H1 (cell line): ENCODE measurements at regions not wholly inside any gene's neighbourhood (a gene's known extent, or its start where the extent isn't known, plus 50 kb on each side); places are given as distances from the start of the nearest gene placed in this dataset.

Experiments
- CTCF ChIA-PET: fragments of 300-600 bp; sonication (Branson Sonifier 250); formaldehyde crosslinking; loops from one replicate; lab custom pipeline; 2021; ENCODE audit not compliant: partially characterized antibody; lab: Charles Lee
- POLR2A ChIA-PET: fragments of 300-600 bp; sonication (Branson Sonifier 250); formaldehyde crosslinking; loops from one replicate; lab custom pipeline; 2021; ENCODE audit warnings: inconsistent platforms; ENCODE audit not compliant: partially characterized antibody; lab: Charles Lee
- DNase-seq, 2 experiments: peaks; one replicate each; pipeline versions ENCODE4 v3.0.0 to v3.0.0-alpha.2; 2010 to 2022; ENCODE audit warnings: low spot score in 2 of 2, low read depth in 1 of 2, mixed read lengths in 1 of 2
- FAIRE-seq: peaks from 2 replicates; lab custom pipeline; 2011; peaks lifted over from hg19 to GRCh38; lab: Jason Lieb, UNC
- H2AFZ ChIP-seq: 2 replicates; pipeline ENCODE4 v1.8.1; 2012; ENCODE audit warnings: low read length, inconsistent platforms
- H2AK5ac ChIP-seq: 2 replicates; pipeline ENCODE4 v1.6.1; 2013; ENCODE audit warnings: low read depth, low read length
- H2BK120ac ChIP-seq: replicated peaks from 2 replicates; pipeline ENCODE3; 2013; ENCODE audit warnings: low read depth, low read length, inconsistent platforms
- H2BK12ac ChIP-seq: 2 replicates; pipeline ENCODE4 v1.6.1; 2013; ENCODE audit warnings: low read depth, low read length
- H2BK15ac ChIP-seq: 2 replicates; pipeline ENCODE4 v1.6.1; 2013; ENCODE audit warnings: low read length
- H2BK20ac ChIP-seq: 2 replicates; pipeline ENCODE4 v1.6.1; 2013; ENCODE audit warnings: low read length
- H2BK5ac ChIP-seq: 2 replicates; pipeline ENCODE4 v1.6.1; 2013; ENCODE audit warnings: low read depth, low read length
- H3K14ac ChIP-seq: 2 replicates; pipeline ENCODE4 v1.6.1; 2013; ENCODE audit warnings: inconsistent platforms; ENCODE audit not compliant: insufficient read length
- H3K18ac ChIP-seq: 2 replicates; pipeline ENCODE4 v1.6.1; 2013; ENCODE audit warnings: low read length; ENCODE audit errors: extremely low read depth
- H3K23ac ChIP-seq: 2 replicates; pipeline ENCODE4 v1.6.1; 2013; ENCODE audit warnings: inconsistent platforms; ENCODE audit not compliant: insufficient read length
- H3K23me2 ChIP-seq: 2 replicates; pipeline ENCODE4 v1.6.1; 2013; ENCODE audit warnings: low read depth, low read length
- H3K27ac ChIP-seq: 2 replicates; pipeline ENCODE4 v1.6.1; 2011; ENCODE audit warnings: low read depth, low read length, inconsistent platforms
- H3K27me3 ChIP-seq, 4 experiments: replicated peaks in 1 of 4; 1 replicate in 1 of 4; 2 replicates in 3 of 4; pipeline versions ENCODE4 v1.6.1 to v1.8.1; 2011 to 2013; ENCODE audit warnings: low read length in 3 of 4, mild to moderate bottlenecking in 3 of 4, inconsistent platforms in 2 of 4, mixed read lengths in 2 of 4, moderate library complexity in 1 of 4; ENCODE audit not compliant: control insufficient read depth in 3 of 4, insufficient read depth in 3 of 4; ENCODE audit errors: extremely low read depth in 1 of 4
- H3K36me3 ChIP-seq, 4 experiments: 2 replicates each; pipeline versions ENCODE4 v1.6.1 to v1.8.1; 2011 to 2013; ENCODE audit warnings: mild to moderate bottlenecking in 4 of 4, low read length in 3 of 4, moderate library complexity in 2 of 4, control low read depth in 1 of 4, inconsistent platforms in 1 of 4; ENCODE audit not compliant: insufficient read depth in 4 of 4, control insufficient read depth in 2 of 4
- H3K4ac ChIP-seq: replicated peaks from 2 replicates; pipeline ENCODE3; 2013; ENCODE audit warnings: low read length, low read depth, mixed read lengths, inconsistent platforms; ENCODE audit not compliant: insufficient read length
- H3K4me1 ChIP-seq, 4 experiments: replicated peaks in 1 of 4; 1 replicate in 1 of 4; 2 replicates in 3 of 4; pipeline versions ENCODE4 v1.6.1 to v1.8.1; 2011 to 2013; ENCODE audit warnings: low read length in 3 of 4, inconsistent platforms in 2 of 4, mixed read lengths in 1 of 4; ENCODE audit not compliant: insufficient read depth in 4 of 4, control insufficient read depth in 3 of 4
- H3K4me2 ChIP-seq, 2 experiments: 2 replicates each; pipeline versions ENCODE4 v1.6.1 to v1.8.1; 2011 to 2013; ENCODE audit warnings: low read depth in 2 of 2, low read length in 2 of 2, control low read depth in 1 of 2, inconsistent platforms in 1 of 2, mild to moderate bottlenecking in 1 of 2; ENCODE audit not compliant: insufficient read depth in 1 of 2
- H3K4me3 ChIP-seq, 4 experiments: fragments of 200-600, 300-600 bp in 1 of 4; sonication (generic), shearing (Covaris generic), sonication (Bioruptor Twin) in 1 of 4; 2 replicates each; pipeline versions ENCODE4 v1.5.1 to v1.8.1; 2011 to 2016; ENCODE audit warnings: low read length in 4 of 4, low read depth in 3 of 4, control low read depth in 2 of 4, inconsistent platforms in 2 of 4, mild to moderate bottlenecking in 2 of 4, mixed read lengths in 1 of 4, moderate library complexity in 1 of 4; ENCODE audit not compliant: insufficient read depth in 2 of 4; ENCODE audit errors: extremely low read depth in 1 of 4
- H3K56ac ChIP-seq: replicated peaks from 2 replicates; pipeline ENCODE3; 2013; ENCODE audit warnings: low read depth, mild to moderate bottlenecking, mixed read lengths, low read length, inconsistent platforms; ENCODE audit not compliant: insufficient read length
- H3K79me1 ChIP-seq: 2 replicates; pipeline ENCODE4 v1.6.1; 2013; ENCODE audit warnings: low read depth, low read length, control low read depth
- H3K79me2 ChIP-seq, 2 experiments: 2 replicates each; pipeline versions ENCODE4 v1.6.1 to v1.8.1; 2012 to 2013; ENCODE audit warnings: low read length in 2 of 2, mild to moderate bottlenecking in 2 of 2, inconsistent platforms in 1 of 2; ENCODE audit not compliant: insufficient read depth in 2 of 2, control insufficient read depth in 1 of 2
- H3K9ac ChIP-seq, 4 experiments: replicated peaks in 1 of 4; 1 replicate in 1 of 4; 2 replicates in 3 of 4; pipeline versions ENCODE4 v1.6.1 to v1.8.1; 2011 to 2013; ENCODE audit warnings: low read depth in 3 of 4, low read length in 3 of 4, control low read depth in 2 of 4, mild to moderate bottlenecking in 2 of 4, moderate library complexity in 2 of 4, inconsistent platforms in 1 of 4; ENCODE audit errors: extremely low read depth in 1 of 4
- H3K9me3 ChIP-seq, 2 experiments: 2 replicates each; pipeline versions ENCODE4 v1.6.1 to v1.8.1; 2012 to 2013; ENCODE audit warnings: mild to moderate bottlenecking in 2 of 2, moderate library complexity in 2 of 2, control low read depth in 1 of 2, inconsistent platforms in 1 of 2, low read depth in 1 of 2, low read length in 1 of 2, mixed read lengths in 1 of 2; ENCODE audit not compliant: insufficient read depth in 2 of 2
- H4K20me1 ChIP-seq, 2 experiments: replicated peaks in 1 of 2; 2 replicates each; pipeline versions ENCODE3 to v1.8.1; 2011 to 2013; ENCODE audit warnings: inconsistent platforms in 2 of 2, low read length in 2 of 2, mild to moderate bottlenecking in 1 of 2; ENCODE audit not compliant: insufficient read depth in 2 of 2, control insufficient read depth in 1 of 2
- H4K5ac ChIP-seq: 2 replicates; pipeline ENCODE4 v1.6.1; 2013; ENCODE audit warnings: low read length, low read depth, mixed read lengths, inconsistent platforms; ENCODE audit not compliant: insufficient read length
- H4K8ac ChIP-seq: 2 replicates; pipeline ENCODE4 v1.8.0; 2013; ENCODE audit warnings: mild to moderate bottlenecking, moderate library complexity, low read length, inconsistent platforms; ENCODE audit not compliant: insufficient read depth; ENCODE audit errors: extremely low read depth
- H4K91ac ChIP-seq: replicated peaks from 2 replicates; pipeline ENCODE3; 2013; ENCODE audit warnings: low read length, mixed read lengths, inconsistent platforms; ENCODE audit not compliant: insufficient read length
- BRCA1 ChIP-seq: IDR thresholded peaks from 2 replicates; pipeline ENCODE4 v1.6.1; 2012; ENCODE audit warnings: low read depth, low read length, improper control_type of control experiment
- CTCF ChIP-seq, 3 experiments: IDR thresholded peaks; 1 replicate in 2 of 3; 2 replicates in 1 of 3; pipeline versions ENCODE4 v1.5.1 to v1.6.1; 2011; ENCODE audit warnings: low read length in 3 of 3, mild to moderate bottlenecking in 3 of 3, inconsistent platforms in 2 of 3, low read depth in 1 of 3, moderate library complexity in 1 of 3; ENCODE audit not compliant: insufficient read depth in 1 of 3; ENCODE audit errors: control extremely low read depth in 1 of 3
- POLR2A ChIP-seq, 2 experiments: IDR thresholded peaks; 1 replicate in 1 of 2; 2 replicates in 1 of 2; pipeline ENCODE4 v1.6.1; 2011; ENCODE audit warnings: low read depth in 2 of 2, low read length in 2 of 2, mild to moderate bottlenecking in 2 of 2; ENCODE audit errors: control extremely low read depth in 1 of 2
- RAD21 ChIP-seq, 2 experiments: IDR thresholded peaks in 1 of 2; conservative IDR thresholded peaks in 1 of 2; 2 replicates each; pipeline ENCODE4 v1.6.1; 2011; ENCODE audit warnings: low read depth in 2 of 2, low read length in 2 of 2, improper control_type of control experiment in 1 of 2, inconsistent platforms in 1 of 2, mild to moderate bottlenecking in 1 of 2, moderate library complexity in 1 of 2
- TAF7 ChIP-seq: optimal IDR thresholded peaks from 2 replicates; pipeline ENCODE3; 2011; ENCODE audit warnings: low read depth, mild to moderate bottlenecking, inconsistent platforms, low read length, moderate library complexity, borderline replicate concordance
- TCF12 ChIP-seq: IDR thresholded peaks from 2 replicates; pipeline ENCODE4 v1.6.1; 2011; ENCODE audit warnings: low read depth, mild to moderate bottlenecking, low read length
- WGBS, 2 experiments: shearing (Covaris generic) in 1 of 2; methylation state at CpG; one replicate each; pipeline versions ENCODE4 v1.1.6 to v1.1.7; 2013 to 2015; ENCODE audit warnings: low lambda C conversion rate in 2 of 2, mixed read lengths in 2 of 2, inconsistent platforms in 1 of 2, low coverage in 1 of 2, missing lambda C conversion rate in 1 of 2; ENCODE audit not compliant: insufficient replicate concordance in 2 of 2, insufficient coverage in 1 of 2, insufficient read length in 1 of 2; ENCODE audit errors: extremely low coverage in 1 of 2, missing lambda C conversion rate in 1 of 2; 5-methylcytosine and 5-hydroxymethylcytosine counted together

- no peak for TF ChIP-seq RAD21 (IDR thresholded peaks at IDR 0.05 in 1 of 2, conservative IDR thresholded peaks at IDR 0.05 in 1 of 2; ENCODE audit: low read depth in 2 of 2, low read length in 2 of 2)
- no peak for TF ChIP-seq CTCF (IDR thresholded peaks at IDR 0.05; ENCODE audit: control extremely low read depth in 1 of 3, insufficient read depth in 1 of 3, low read depth in 1 of 3, low read length in 3 of 3)
- TF ChIP-seq TAF7, result no peak
- TF ChIP-seq TCF12, result no peak
- TF ChIP-seq BRCA1, result no peak
- TF ChIP-seq POLR2A (IDR thresholded peaks at IDR 0.05; ENCODE audit: control extremely low read depth in 1 of 2, low read depth in 2 of 2, low read length in 2 of 2), result no peak
- H3K4me3 ChIP-seq, result no peak overlapping the region
- H3K9ac ChIP-seq, result no peak overlapping the region
- FAIRE-seq (no peak), DNase-seq (no peak)
- no peak overlapping the region for H3K4me2 ChIP-seq
- H2BK15ac ChIP-seq, result no peak overlapping the region
- no peak overlapping the region for H3K23ac ChIP-seq
- H3K79me2 ChIP-seq, result no peaks in the 10 kb centered on the region
- no peak overlapping the region for H2AK5ac ChIP-seq
- no peak overlapping the region for H3K56ac ChIP-seq
- WGBS, 2 experiments, result 83% methylated on average over 6 of the region's 6 CpGs; no CpG with 5 or more reads in 1 of the 2 experiments
- ChIA-PET POLR2A (no interaction called here), CTCF (no interaction called here)
- no peak overlapping the region for H3K14ac ChIP-seq
- no peaks in the 10 kb centered on the region for H3K79me1 ChIP-seq
- no peaks in the 10 kb centered on the region for H4K20me1 ChIP-seq
- peak overlapping the region; percentile 95 for H2AFZ ChIP-seq
- H2BK12ac ChIP-seq, result no peak overlapping the region
- no peaks in the 10 kb centered on the region for H3K36me3 ChIP-seq
- H2BK5ac ChIP-seq, result no peak overlapping the region
- H2BK20ac ChIP-seq, result no peak overlapping the region
- no peak overlapping the region for H4K8ac ChIP-seq
- no peak overlapping the region for H2BK120ac ChIP-seq
- H4K5ac ChIP-seq, result no peak overlapping the region
- no peaks in the 10 kb centered on the region for H3K9me3 ChIP-seq
- no peaks in the 10 kb centered on the region for H3K23me2 ChIP-seq
- H3K4me1 ChIP-seq, result no peaks in the 10 kb centered on the region
- H3K27me3 ChIP-seq, result no peaks in the 10 kb centered on the region
- no peak overlapping the region for H4K91ac ChIP-seq
- no peak overlapping the region for H3K4ac ChIP-seq
- no peak overlapping the region for H3K18ac ChIP-seq
- H3K27ac ChIP-seq, result no peak overlapping the region
Measured at GRCh38 chr11:38305682-38306081, 1707.6 kb upstream of the RAG2 start.
